GM06990 (cell line): ENCODE measurements at regions not wholly inside any gene's neighbourhood (a gene's known extent, or its start where the extent isn't known, plus 50 kb on each side); places are given as distances from the start of the nearest gene placed in this dataset.
A peak's percentile ranks its signal among the peaks of the same experiment; 100 is the strongest.

Experiments
- DNase-seq: peaks from one replicate; pipeline ENCODE4 v3.0.0-alpha.2; 2011; ENCODE audit not compliant: insufficient read length; ENCODE audit errors: extremely low read depth
- H3K27me3 ChIP-seq: replicated peaks from 2 replicates; pipeline ENCODE4 v1.6.0; 2011; ENCODE audit warnings: low read length; ENCODE audit not compliant: control insufficient read depth, insufficient read depth
- H3K36me3 ChIP-seq: 2 replicates; pipeline ENCODE4 v1.5.1; 2011; ENCODE audit warnings: low read length; ENCODE audit not compliant: control insufficient read depth, insufficient read depth
- H3K4me3 ChIP-seq: replicated peaks from 2 replicates; pipeline ENCODE4 v1.5.1; 2011; ENCODE audit warnings: low read depth, mild to moderate bottlenecking, control low read depth, low read length
- CTCF ChIP-seq: IDR thresholded peaks from 2 replicates; pipeline ENCODE4 v1.5.1; 2011; ENCODE audit warnings: low read length, control low read depth, mild to moderate bottlenecking, inconsistent platforms; ENCODE audit not compliant: insufficient read depth, poor library complexity, severe bottlenecking

- no peaks in the 10 kb centered on the region for H3K36me3 ChIP-seq
- DNase-seq: no peak
- no peak overlapping the region for H3K4me3 ChIP-seq
- no peaks in the 10 kb centered on the region for H3K27me3 ChIP-seq
- TF ChIP-seq CTCF: no peak
Observed at GRCh38 chr6:168369786-168370185, 50.2 kb upstream of the DACT2 start.

GRCh38 chr6:168370310-168370991 is 50.9 kb upstream of the DACT2 start:
- DNase-seq: no peak
- Histone ChIP-seq H3K4me3 (no peak overlapping the region), H3K36me3 (no peaks in the 10 kb centered on the region), H3K27me3 (no peaks in the 10 kb centered on the region)
- TF ChIP-seq CTCF: peak; percentile 7

GRCh38 chr6:168371185-168371584 is 51.6 kb upstream of the DACT2 start:
- TF ChIP-seq CTCF: no peak
- H3K36me3 ChIP-seq: no peaks in the 10 kb centered on the region
- no peaks in the 10 kb centered on the region for H3K27me3 ChIP-seq
- no peak for DNase-seq
- no peak overlapping the region for H3K4me3 ChIP-seq

GRCh38 chr6:168371618-168371980 is 52.0 kb upstream of the DACT2 start:
- Histone ChIP-seq H3K4me3 (no peak overlapping the region), H3K27me3 (no peaks in the 10 kb centered on the region), H3K36me3 (no peaks in the 10 kb centered on the region)
- DNase-seq: no peak
- no peak for TF ChIP-seq CTCF

- no peaks in the 10 kb centered on the region for H3K27me3 ChIP-seq
- no peak for TF ChIP-seq CTCF
- no peak for DNase-seq
- H3K4me3 ChIP-seq: no peak overlapping the region
- no peaks in the 10 kb centered on the region for H3K36me3 ChIP-seq
Observed at GRCh38 chr6:168371981-168372711, 52.6 kb upstream of the DACT2 start.
